PC-9 (cell line): ENCODE measurements at regions not wholly inside any gene's neighbourhood (a gene's known extent, or its start where the extent isn't known, plus 50 kb on each side); places are given as distances from the start of the nearest gene placed in this dataset.

Experiments used
- BruUV-seq: library from RNA; stranded (reverse); fragments of 400-500 nt; replicated peaks from 2 replicates; lab custom pipeline; 2021; lab: Mats Ljungman, UMichigan
- CTCF ChIA-PET: fragments of 300-600 bp; sonication (Branson Sonifier 250); formaldehyde crosslinking; loops from one replicate; lab custom pipeline; 2022; ENCODE audit warnings: antibody characterized with exemption; lab: Charles Lee
- POLR2A ChIA-PET: fragments of 300-600 bp; sonication (Branson Sonifier 250); formaldehyde crosslinking; loops from one replicate; lab custom pipeline; 2022; ENCODE audit warnings: antibody characterized with exemption; ENCODE audit not compliant: unreplicated experiment; lab: Charles Lee
- DNase-seq, 2 experiments: peaks; one replicate each; pipeline versions ENCODE4 v3.0.0 to v3.0.0-alpha.2; 2015 to 2022; ENCODE audit warnings: mixed read lengths in 1 of 2
- H2AFZ ChIP-seq: fragments of 200-600 bp; sonication (generic); 2 replicates; pipeline ENCODE4 v1.8.1; 2017; ENCODE audit warnings: antibody characterized with exemption
- H3F3A ChIP-seq: fragments of 200-600 bp; sonication (generic); 2 replicates; pipeline ENCODE4 v1.8.1; 2017; ENCODE audit warnings: antibody characterized with exemption, mild to moderate bottlenecking, low read depth; ENCODE audit not compliant: insufficient read depth
- H3K27ac ChIP-seq: fragments of 200-600 bp; sonication (generic); 2 replicates; pipeline ENCODE4 v1.6.1; 2016; ENCODE audit warnings: mixed run types
- H3K27me3 ChIP-seq: fragments of 200-600 bp; sonication (generic); 2 replicates; pipeline ENCODE4 v1.6.1; 2016; ENCODE audit warnings: low read depth, mixed run types; ENCODE audit not compliant: insufficient read depth
- H3K36me3 ChIP-seq: fragments of 200-600 bp; sonication (generic); 2 replicates; pipeline ENCODE4 v1.6.1; 2016; ENCODE audit warnings: low read depth, mixed run types
- H3K4me1 ChIP-seq: fragments of 200-600 bp; sonication (generic); replicated peaks from 2 replicates; pipeline ENCODE4 v1.6.1; 2016; ENCODE audit warnings: mixed run types; ENCODE audit not compliant: insufficient read depth
- H3K4me2 ChIP-seq: fragments of 200-600 bp; sonication (generic); 2 replicates; pipeline ENCODE4 v1.6.1; 2017; ENCODE audit warnings: mixed run types
- H3K4me3 ChIP-seq: fragments of 200-600 bp; sonication (generic); 2 replicates; pipeline ENCODE4 v1.6.1; 2016; ENCODE audit warnings: mixed run types
- H3K79me2 ChIP-seq: fragments of 200-600 bp; sonication (generic); 2 replicates; pipeline ENCODE4 v1.6.1; 2017; ENCODE audit warnings: low read depth, mixed run types
- H3K9me2 ChIP-seq: fragments of 200-600 bp; sonication (generic); 2 replicates; pipeline ENCODE4 v1.8.1; 2017; ENCODE audit warnings: mild to moderate bottlenecking; ENCODE audit not compliant: insufficient read depth
- H3K9me3 ChIP-seq: fragments of 200-600 bp; sonication (generic); 2 replicates; pipeline ENCODE4 v1.8.1; 2016; ENCODE audit warnings: low read depth; ENCODE audit not compliant: insufficient read depth
- H4K20me1 ChIP-seq: fragments of 200-600 bp; sonication (generic); 2 replicates; pipeline ENCODE4 v1.8.1; 2017; ENCODE audit not compliant: insufficient read depth
- EZH2 ChIP-seq: fragments of 200-600 bp; sonication (generic); IDR thresholded peaks from 2 replicates; pipeline ENCODE4 v1.8.0; 2017; ENCODE audit warnings: antibody characterized with exemption, low read depth
- intact Hi-C: fragments of 100-400 bp; cut with micrococcal nuclease; formaldehyde crosslinking; loops from one replicate; pipeline ENCODE4 v1.10.0; 2022; ENCODE audit not compliant: unreplicated experiment
- TF ChIP-seq, protein P1 (sequence below): fragments of 200-600 bp; sonication (generic); conservative IDR thresholded peaks from 2 replicates; pipeline ENCODE4 v1.6.1; 2017; ENCODE audit warnings: mixed run types, antibody characterized with exemption, mild to moderate bottlenecking, moderate library complexity

- CTCF ChIA-PET = interaction anchor here (0.7 kb wide), 1 partner anchor 10 kb away, joined by 3 read pairs; no protein-coding TSS in a partner anchor
- Histone ChIP-seq H3K4me1 (no peaks in the 10 kb centered on the region), H4K20me1 (no peaks in the 10 kb centered on the region), H3K27me3 (no peaks in the 10 kb centered on the region), H3K9me3 (no peaks in the 10 kb centered on the region), H3K79me2 (no peaks in the 10 kb centered on the region), H3K4me2 (no peak overlapping the region), H3F3A (no peaks in the 10 kb centered on the region), H2AFZ (no peak overlapping the region), H3K36me3 (no peaks in the 10 kb centered on the region), H3K9me2 (no peaks in the 10 kb centered on the region), H3K27ac (no peak overlapping the region), H3K4me3 (no peak overlapping the region)
- BruUV-seq = no TSS peak
- intact Hi-C loops = no loop called here
- POLR2A ChIA-PET = no interaction called here
- no peak for TF ChIP-seq EZH2
- TF ChIP-seq, protein P1, sequence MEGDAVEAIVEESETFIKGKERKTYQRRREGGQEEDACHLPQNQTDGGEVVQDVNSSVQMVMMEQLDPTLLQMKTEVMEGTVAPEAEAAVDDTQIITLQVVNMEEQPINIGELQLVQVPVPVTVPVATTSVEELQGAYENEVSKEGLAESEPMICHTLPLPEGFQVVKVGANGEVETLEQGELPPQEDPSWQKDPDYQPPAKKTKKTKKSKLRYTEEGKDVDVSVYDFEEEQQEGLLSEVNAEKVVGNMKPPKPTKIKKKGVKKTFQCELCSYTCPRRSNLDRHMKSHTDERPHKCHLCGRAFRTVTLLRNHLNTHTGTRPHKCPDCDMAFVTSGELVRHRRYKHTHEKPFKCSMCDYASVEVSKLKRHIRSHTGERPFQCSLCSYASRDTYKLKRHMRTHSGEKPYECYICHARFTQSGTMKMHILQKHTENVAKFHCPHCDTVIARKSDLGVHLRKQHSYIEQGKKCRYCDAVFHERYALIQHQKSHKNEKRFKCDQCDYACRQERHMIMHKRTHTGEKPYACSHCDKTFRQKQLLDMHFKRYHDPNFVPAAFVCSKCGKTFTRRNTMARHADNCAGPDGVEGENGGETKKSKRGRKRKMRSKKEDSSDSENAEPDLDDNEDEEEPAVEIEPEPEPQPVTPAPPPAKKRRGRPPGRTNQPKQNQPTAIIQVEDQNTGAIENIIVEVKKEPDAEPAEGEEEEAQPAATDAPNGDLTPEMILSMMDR = no peak
- no peak for DNase-seq
Observed at GRCh38 chr5:135119481-135119880, 85.5 kb upstream of the PITX1 start.

GRCh38 chr5:135117590-135117989, 83.6 kb upstream of the PITX1 start:
- Histone ChIP-seq H3F3A (no peaks in the 10 kb centered on the region), H3K4me3 (no peak overlapping the region), H3K36me3 (no peaks in the 10 kb centered on the region), H3K9me2 (no peaks in the 10 kb centered on the region), H3K27ac (no peak overlapping the region), H4K20me1 (no peaks in the 10 kb centered on the region), H3K9me3 (no peaks in the 10 kb centered on the region), H2AFZ (no peak overlapping the region), H3K4me1 (peaks cover 1% of the 10 kb centered on the region), H3K27me3 (no peaks in the 10 kb centered on the region), H3K79me2 (no peaks in the 10 kb centered on the region), H3K4me2 (no peak overlapping the region)
- no TSS peak for BruUV-seq
- DNase-seq = no peak
- intact Hi-C loops = no loop called here
- TF ChIP-seq, protein P1 = no peak
- ChIA-PET CTCF (no interaction called here), POLR2A (no interaction called here)

DNA sequence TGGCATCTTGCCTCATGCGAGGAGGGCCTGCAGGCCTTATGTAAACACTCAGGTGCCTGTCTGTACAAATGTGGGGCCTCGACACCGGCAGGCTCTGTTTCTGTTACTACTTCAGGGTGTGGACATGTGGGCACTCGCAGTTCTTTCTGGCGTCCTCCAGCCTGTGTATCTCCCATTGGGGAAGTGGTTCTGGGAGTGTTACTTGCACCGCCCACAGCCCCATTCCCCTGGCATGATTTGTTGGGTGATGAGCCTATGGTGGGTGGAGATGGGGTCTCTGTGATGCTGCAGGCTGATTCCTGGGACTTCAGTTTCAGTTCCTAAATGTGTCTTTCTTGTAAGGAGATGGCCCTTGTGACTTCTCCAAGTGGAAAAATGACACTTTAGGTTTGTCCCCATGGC, 82.1 kb upstream of the PITX1 start:
- H4K20me1 ChIP-seq = no peaks in the 10 kb centered on the region
- no peaks in the 10 kb centered on the region for H3K9me3 ChIP-seq
- no peak overlapping the region for H3K27ac ChIP-seq
- peaks cover 16% of the 10 kb centered on the region for H3K4me1 ChIP-seq
- H3K9me2 ChIP-seq = no peaks in the 10 kb centered on the region
- no peaks in the 10 kb centered on the region for H3F3A ChIP-seq
- intact Hi-C loops = no loop called here
- H3K27me3 ChIP-seq = no peaks in the 10 kb centered on the region
- no peak overlapping the region for H2AFZ ChIP-seq
- no peak for DNase-seq
- H3K36me3 ChIP-seq = no peaks in the 10 kb centered on the region
- H3K4me3 ChIP-seq = no peak overlapping the region
- TF ChIP-seq EZH2 = no peak
- TF ChIP-seq, protein P1 = no peak
- no TSS peak for BruUV-seq
- ChIA-PET CTCF (no interaction called here), POLR2A (no interaction called here)
- no peak overlapping the region for H3K4me2 ChIP-seq
- no peaks in the 10 kb centered on the region for H3K79me2 ChIP-seq
